IPS-NIHi7 (cell line): ENCODE measurements at regions not wholly inside any gene's neighbourhood (a gene's known extent, or its start where the extent isn't known, plus 50 kb on each side); places are given as distances from the start of the nearest gene placed in this dataset.

Experiments
- DNase-seq: peaks from one replicate; pipeline ENCODE4 v3.0.0; 2012; ENCODE audit warnings: mixed read lengths; ENCODE audit errors: extremely low spot score

GRCh38 chr15:57823325-57823882, 116.9 kb downstream of the POLR2M start:
- no peak for DNase-seq

DNA sequence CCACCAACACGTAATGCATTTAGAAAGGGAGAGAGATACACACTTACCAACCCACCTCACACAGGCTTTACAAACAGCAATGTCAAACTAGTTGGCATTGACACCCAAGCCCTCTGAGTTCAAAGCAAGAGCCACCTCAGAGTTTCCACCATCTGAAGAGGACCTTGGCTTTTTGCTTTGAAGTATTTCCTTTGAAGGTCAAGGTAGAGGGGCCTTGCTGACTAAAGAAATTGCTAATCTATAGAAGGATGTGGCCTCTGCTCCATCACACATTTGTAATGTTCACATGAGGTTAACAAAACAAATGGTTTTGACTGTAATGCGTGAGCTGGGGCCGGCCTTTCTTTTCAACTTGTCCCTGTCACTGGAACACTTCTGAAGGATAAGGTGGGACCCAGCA, 117.7 kb downstream of the POLR2M start:
- no peak for DNase-seq

- no peak for DNase-seq
These were observed 120.5 kb downstream of the POLR2M start for GRCh38 chr15:57827021-57827420.

- DNase-seq: no peak
These were observed 121.5 kb downstream of the POLR2M start for GRCh38 chr15:57827971-57828370.

DNA sequence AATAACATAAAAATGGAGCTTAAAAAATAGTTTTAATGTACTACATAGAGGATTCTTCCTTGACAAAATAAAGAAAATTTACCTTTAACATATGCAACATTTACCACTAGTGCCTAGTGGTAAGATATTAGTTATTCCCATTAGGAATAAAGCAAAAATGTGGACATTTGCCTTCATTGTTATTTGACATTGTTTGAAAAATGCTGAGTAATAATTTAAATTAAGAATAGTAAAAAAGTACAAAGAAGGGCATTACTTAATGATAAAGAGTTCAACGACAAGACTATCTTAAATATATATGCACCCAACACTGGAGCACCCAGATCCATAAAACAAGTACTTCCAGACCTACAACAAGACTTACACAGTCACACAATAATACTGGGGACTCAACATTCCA, 125.7 kb downstream of the POLR2M start:
- no peak for DNase-seq

DNA sequence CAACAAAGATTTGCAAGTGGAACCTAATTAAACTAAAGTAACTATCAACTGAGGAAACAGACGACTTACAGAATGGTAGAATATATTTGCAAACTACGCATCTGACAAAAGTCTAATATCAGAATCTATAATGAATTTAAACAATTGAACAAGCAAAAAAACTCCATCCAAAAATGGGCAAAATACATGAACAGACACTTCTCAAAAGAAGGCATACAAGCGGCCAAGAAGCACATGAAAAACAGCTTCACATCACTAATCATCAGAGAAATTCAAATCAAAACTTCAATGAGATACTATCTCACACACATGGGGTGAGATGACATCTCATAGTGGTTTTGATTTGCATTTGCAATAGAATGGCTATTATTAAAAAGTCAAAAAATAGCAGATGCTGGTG, 128.6 kb downstream of the POLR2M start:
- DNase-seq: no peak

DNA sequence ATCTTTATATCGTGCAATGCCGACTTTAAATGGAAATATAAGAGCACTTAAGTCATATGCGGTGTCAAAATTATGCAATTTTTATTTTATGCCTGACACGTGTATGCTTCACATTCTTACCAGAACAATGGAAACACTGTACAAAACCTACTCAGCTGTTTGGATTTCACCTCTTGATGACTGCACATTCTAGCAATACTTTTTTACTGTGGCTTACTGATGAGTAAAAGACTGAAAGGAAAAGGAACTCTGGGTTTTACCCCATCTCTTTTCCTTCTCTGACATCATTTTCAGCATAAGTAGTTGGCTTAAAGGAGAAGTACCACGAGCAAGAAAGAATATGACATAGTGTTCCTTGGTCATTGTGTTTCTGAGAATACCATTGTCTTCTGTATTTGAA, 142.8 kb downstream of the POLR2M start:
- DNase-seq: no peak

DNA sequence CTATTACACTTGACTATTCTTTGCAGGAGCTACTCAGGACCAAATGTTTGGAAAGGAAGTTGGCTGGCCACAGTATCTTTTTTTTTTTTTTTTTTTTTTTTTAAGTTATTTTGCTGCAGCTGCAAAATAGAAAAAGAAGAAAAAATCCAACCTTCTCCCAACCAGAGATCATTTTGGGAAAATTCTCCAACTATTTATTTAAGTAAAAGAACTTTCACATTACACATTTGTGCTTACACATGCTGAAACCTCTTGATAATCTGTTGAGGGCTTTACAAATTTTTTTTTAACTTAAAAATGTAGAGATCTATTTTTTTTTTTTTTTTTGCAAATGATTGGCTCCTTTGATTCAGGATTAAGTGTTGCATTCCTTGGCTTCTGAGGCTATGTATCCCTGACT, 148.0 kb downstream of the POLR2M start:
- no peak for DNase-seq

- DNase-seq: no peak
These were observed 151.4 kb downstream of the POLR2M start for GRCh38 chr15:57857871-57858270.

- no peak for DNase-seq
These were observed 152.7 kb downstream of the POLR2M start for GRCh38 chr15:57859130-57859685.

- DNase-seq: peak; percentile 34
These were observed 154.6 kb downstream of the POLR2M start for GRCh38 chr15:57861034-57861638.

DNA sequence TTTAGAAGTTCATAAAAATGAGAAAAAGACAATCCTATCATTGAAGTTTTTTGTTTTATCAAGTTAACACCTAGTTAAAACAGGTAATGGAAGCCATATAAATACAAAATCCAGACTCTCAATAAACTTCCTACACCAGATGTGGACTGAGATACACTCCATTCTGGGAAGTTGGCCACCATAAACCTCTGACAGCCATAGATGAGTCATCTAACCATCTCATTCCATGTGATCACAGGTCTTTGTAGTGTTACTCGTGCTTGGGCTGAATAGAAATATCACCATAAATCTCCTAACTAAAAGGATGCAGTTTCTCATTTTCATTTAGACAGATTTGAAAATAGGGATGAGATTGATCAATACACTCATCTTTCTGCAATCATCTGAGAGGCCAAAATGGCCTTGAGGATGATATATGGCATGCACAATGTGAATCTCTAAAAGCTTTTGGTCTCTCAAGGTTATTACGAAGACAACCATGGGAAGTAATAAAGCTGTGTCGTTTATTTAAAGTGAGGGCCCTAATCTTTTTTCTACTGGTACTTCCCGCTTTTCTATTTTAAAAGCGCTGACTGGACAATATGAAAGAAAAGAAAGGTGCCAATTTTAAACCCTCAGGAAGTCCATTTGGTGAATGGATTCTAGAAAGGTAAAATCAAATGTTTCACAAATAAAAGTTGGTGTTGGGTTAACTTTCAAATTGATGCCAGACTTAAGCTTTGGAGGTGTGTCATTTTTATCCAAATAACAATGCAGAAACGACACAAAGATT, 155.5 kb downstream of the POLR2M start:
- DNase-seq: no peak

DNA sequence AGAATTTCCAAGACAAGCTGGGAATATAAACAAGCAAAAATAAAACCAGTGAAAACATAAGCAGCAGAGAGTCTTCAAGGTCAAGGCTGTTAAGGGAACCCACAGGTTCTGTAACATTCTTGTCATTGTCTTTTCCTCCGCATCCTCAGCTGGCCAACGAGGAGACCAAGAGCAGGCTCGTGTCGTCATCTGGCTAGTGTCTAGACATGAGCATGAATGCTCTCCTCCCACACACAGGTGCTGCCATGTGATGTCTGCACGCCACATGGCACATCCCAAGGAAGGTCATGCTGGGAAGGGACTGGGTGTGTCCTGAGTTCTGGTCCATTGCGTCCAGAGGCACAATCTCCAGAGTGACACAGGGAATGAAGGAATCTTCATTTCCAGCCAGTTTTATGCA, 156.2 kb downstream of the POLR2M start:
- no peak for DNase-seq

DNA sequence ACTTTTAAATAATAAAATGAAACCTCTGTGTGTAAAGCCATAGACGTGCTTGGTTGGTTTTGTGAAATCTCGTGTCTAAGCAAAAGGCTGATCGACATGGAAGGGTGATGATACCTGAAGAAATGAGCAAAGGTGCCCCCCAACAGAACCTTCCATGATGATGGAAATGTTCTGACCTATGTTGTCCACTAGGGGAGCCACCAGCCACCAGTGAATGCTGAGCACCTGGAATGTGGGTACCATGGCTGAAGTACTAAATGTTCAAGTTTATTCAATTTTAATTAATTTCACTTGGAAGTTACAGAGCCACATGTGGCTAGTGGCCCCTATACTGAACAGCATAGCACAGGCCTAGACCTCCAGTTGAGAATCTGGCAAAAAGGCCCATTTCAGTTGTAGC, 158.8 kb downstream of the POLR2M start:
- DNase-seq: peak; percentile 44

DNA sequence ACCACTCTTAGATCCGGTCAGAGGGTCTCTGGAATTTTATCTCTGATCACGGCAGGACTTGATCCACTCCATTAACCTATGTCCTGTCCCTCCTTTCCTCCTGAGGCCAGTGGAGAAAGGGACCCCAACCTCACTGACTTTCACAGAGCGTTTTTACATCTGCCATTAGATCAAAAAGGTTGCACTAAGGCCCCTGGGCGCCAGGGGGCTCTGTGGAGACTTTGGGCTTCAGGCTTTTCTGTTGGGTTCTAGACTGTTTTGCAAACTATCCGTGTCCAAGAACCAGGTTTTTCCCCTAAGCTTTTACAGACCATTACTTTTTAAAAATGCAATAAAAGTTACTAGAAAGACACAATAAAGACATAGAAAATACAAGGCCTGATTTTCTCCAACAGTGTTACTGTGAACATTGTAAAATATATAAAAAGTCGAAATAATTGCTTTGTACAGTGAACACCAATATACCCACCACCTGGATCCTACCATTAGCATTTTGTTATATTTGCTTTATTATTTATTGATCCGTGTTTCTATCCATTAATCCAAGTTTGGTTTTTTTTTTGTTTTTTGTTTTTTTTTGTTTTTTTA, 159.7 kb downstream of the POLR2M start:
- peak; percentile 73 for DNase-seq

DNA sequence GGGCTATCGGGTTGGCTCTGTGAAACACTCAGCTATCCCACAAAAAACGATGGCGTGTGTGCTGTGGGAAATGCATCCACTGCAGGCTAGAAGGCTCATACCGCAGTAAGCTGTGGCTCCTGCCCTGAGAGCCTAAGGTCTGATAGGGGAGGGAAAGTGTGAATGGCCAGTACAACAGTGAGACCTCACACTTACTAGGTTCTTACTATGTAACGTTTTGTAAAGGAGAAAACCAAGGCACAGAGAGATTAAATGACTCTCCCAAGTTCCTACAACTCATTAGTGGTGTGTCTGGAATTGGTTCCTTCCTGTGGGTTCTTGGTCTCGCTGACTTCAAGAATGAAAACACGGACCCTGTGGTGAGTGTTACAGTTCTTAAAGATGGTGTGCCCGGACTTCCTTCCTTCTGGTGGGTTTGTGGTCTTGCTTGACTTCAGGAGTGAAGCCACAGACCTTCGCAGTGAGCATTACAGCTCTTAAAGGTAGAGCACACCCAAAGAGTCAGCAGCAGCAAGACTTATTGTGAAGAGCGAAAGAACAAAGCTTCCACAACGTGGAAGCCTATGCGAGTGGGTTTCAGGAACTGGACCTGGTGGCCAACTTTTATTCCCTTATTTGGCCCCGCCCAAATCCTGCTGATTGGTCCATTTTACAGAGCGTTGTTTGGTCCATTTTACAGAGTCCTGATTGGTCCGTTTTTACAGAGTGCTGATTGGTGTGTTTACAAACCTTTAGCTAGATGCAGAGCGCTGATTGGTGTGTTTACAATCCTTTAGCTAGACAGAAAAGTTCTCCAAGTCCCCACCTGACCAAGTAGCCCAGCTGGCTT, 161.7 kb downstream of the POLR2M start:
- DNase-seq: no peak

DNA sequence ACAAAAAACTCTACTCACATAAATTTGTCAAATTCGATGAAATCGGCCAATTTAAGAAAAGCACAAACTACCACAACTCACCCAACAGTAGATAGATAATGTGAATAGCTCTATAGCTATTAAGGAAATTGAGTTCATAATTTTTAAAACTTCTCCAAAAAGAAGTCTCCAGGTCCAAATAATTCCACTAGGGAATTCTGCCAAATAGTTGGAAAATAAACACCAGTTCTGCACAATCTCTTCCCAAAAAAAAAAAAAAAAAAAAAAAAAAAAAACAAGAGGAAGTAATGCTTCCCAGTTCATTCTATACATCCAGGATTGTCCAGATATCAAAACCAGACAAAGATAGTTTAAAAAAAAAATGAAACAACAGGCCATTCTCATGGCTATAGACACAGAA, 164.2 kb downstream of the POLR2M start:
- DNase-seq: no peak

DNA sequence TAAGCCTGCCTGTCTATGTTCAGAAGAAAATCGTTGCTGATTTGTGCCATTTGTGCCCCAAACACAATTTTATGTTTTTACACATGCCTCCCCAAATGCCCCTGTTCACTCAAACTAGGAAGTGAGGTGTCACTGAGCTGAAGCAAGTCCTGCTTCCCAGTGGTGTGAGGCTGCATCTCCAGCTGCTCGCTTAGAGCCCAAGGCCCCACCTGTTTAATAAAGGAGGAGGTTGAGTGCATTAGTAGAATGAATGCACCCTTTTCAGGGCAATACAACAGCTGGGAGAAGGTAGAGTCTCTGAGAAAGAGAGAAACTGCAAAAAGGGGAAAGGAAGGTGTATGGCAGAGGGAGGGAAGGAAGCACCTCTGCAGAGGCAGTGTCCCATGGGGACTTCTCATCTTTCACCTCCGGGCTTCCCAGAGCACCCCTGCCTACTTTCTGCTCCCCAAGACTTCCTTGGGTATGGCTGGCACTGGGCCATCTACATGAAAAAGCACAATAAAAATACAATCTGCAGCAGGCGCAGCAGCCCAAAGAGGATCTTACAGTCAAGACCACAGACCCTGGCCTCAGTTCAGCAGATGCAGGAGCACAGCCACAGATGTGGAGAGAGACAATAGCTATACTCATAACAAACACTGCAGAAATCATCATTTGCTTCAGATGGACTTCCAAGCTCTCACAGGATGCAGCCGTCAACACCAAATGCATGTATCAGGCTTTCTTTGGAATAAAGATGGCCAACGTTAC, 165.9 kb downstream of the POLR2M start:
- no peak for DNase-seq

GRCh38 chr15:57873564-57874209, 167.2 kb downstream of the POLR2M start:
- no peak for DNase-seq

DNA sequence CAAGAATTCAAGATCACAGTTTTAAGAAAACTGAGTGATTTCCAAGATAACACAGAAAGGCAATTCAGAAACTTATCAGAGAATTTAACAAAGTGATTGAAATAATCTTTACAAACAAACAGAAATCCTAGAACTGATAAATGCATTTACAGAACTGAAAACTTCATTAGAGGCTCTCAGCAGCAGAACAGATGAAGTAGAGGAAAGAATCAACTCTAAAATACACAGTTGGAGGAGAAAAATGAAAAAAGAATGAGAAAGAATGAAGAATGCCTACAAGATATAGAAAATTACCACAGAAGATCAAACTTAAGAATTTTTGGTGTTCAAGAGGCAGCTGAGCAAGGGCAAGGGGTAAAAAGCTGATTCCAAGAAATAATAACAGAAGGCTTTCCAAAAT, 168.8 kb downstream of the POLR2M start:
- DNase-seq: no peak

DNA sequence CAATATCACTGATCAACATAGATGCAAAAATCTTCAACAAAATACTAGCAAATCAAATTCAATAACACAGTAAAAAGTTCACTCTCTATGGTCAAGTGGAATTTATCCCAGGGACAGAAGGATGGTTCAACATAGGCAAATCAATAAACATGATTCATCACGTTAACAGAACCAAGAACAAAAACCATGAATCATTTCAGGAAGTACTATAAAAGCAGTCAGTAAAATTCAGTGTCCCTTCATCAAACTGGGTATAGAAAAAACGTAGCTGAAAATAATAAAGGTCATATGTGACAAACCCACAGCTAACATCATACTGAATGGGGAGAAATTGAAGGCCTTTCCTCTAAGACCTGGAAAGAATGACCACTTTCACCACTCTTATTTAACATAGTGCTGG, 172.1 kb downstream of the POLR2M start:
- DNase-seq: no peak
